K562 (cell line): ENCODE measurements at regions not wholly inside any gene's neighbourhood (a gene's known extent, or its start where the extent isn't known, plus 50 kb on each side); places are given as distances from the start of the nearest gene placed in this dataset.
"Not testable (repeated sequence)": the region's sequence is repeated elsewhere in the genome, so short reads cannot be mapped to it uniquely, and the experiment has no call there.

ENCODE experiments used
- ATAC-seq: fragments of 200-7000 bp; cut with Tn5 transposase; 3 replicates; pipeline ENCODE4 v1.9.1; 2020; ENCODE audit warnings: moderate library complexity
- BruUV-seq: library from RNA; stranded (reverse); fragments of 400-500 nt; replicated peaks from 2 replicates; lab custom pipeline; 2021; lab: Mats Ljungman, UMichigan
- CTCF ChIA-PET: fragments of 300-600 bp; formaldehyde crosslinking; extraction: SDS; loops from one replicate; lab custom pipeline; 2021; ENCODE audit warnings: low intra/inter-chr PET ratio; lab: Yijun Ruan, JAX
- POLR2A ChIA-PET: fragments of 300-600, 350-650 bp; sonication (Branson Sonifier 250); formaldehyde crosslinking; extraction: SDS; loops from one replicate; lab custom pipeline; 2021; ENCODE audit warnings: antibody characterized with exemption, inconsistent platforms; lab: Yijun Ruan, JAX
- DNase-seq, 4 experiments: peaks; one replicate each; pipeline versions ENCODE4 v3.0.0 to v3.0.0-alpha.2; 2011 to 2018; ENCODE audit warnings: low spot score in 3 of 4, mixed read lengths in 3 of 4; ENCODE audit errors: extremely low read depth in 1 of 4
- FAIRE-seq: peaks from 2 replicates; lab custom pipeline; 2011; peaks lifted over from hg19 to GRCh38; lab: Jason Lieb, UNC
- H2AFZ ChIP-seq: 2 replicates; pipeline ENCODE4 v1.6.0; 2011; ENCODE audit warnings: low read depth, low read length, control low read depth, inconsistent platforms
- H3K27ac ChIP-seq: fragments of 200-600 bp; 3 replicates; pipeline ENCODE4 v1.8.0; 2011; ENCODE audit warnings: low read depth, mild to moderate bottlenecking, control low read depth, inconsistent platforms, low read length, moderate library complexity, mixed read lengths; ENCODE audit errors: extremely low read depth
- H3K27me3 ChIP-seq, 2 experiments: fragments of 300-600 bp in 1 of 2; 2 replicates in 1 of 2; 3 replicates in 1 of 2; pipeline versions ENCODE4 v1.6.0 to v1.8.0; 2011; ENCODE audit warnings: inconsistent platforms in 2 of 2, low read length in 2 of 2, mild to moderate bottlenecking in 1 of 2, mixed read lengths in 1 of 2, moderate library complexity in 1 of 2; ENCODE audit not compliant: control insufficient read depth in 2 of 2, insufficient read depth in 2 of 2
- H3K36me3 ChIP-seq: fragments of 300-600 bp; 3 replicates; pipeline ENCODE4 v1.8.0; 2011; ENCODE audit warnings: mild to moderate bottlenecking, low read length, inconsistent platforms; ENCODE audit not compliant: control insufficient read depth, insufficient read depth
- H3K4me1 ChIP-seq, 2 experiments: fragments of 200-600 bp in 1 of 2; replicated peaks in 1 of 2; 2 replicates in 1 of 2; 3 replicates in 1 of 2; pipeline versions ENCODE4 v1.5.1 to v1.8.0; 2011; ENCODE audit warnings: inconsistent platforms in 2 of 2, low read length in 2 of 2, mild to moderate bottlenecking in 1 of 2, mixed read lengths in 1 of 2, moderate library complexity in 1 of 2; ENCODE audit not compliant: control insufficient read depth in 2 of 2, insufficient read depth in 2 of 2
- H3K4me2 ChIP-seq: 2 replicates; pipeline ENCODE4 v1.6.1; 2011; ENCODE audit warnings: low read length, control low read depth, inconsistent platforms, mixed read lengths; ENCODE audit not compliant: insufficient read depth
- H3K4me3 ChIP-seq: fragments of 200-600 bp; sonication (generic), shearing (Covaris generic); 2 replicates; pipeline ENCODE4 v1.5.1; 2016; ENCODE audit warnings: control low read depth, inconsistent platforms
- H3K79me2 ChIP-seq: fragments of 200-600 bp; 3 replicates; pipeline ENCODE4 v1.8.0; 2011; ENCODE audit warnings: low read length, inconsistent platforms; ENCODE audit not compliant: control insufficient read depth, insufficient read depth
- H3K9ac ChIP-seq, 2 experiments: 2 replicates each; pipeline versions ENCODE4 v1.6.0 to v1.6.1; 2011; ENCODE audit warnings: low read depth in 2 of 2, low read length in 2 of 2, control low read depth in 1 of 2, inconsistent platforms in 1 of 2, mild to moderate bottlenecking in 1 of 2, mixed read lengths in 1 of 2; ENCODE audit not compliant: insufficient read depth in 1 of 2
- H3K9me1 ChIP-seq: one replicate; pipeline ENCODE4 v1.6.0; 2011; ENCODE audit warnings: inconsistent platforms, mild to moderate bottlenecking, low read length, moderate library complexity; ENCODE audit not compliant: control insufficient read depth, insufficient read depth
- H3K9me3 ChIP-seq: replicated peaks from 2 replicates; pipeline ENCODE4 v1.5.1; 2011; ENCODE audit warnings: low read depth, low read length, inconsistent platforms; ENCODE audit not compliant: control insufficient read depth, insufficient read depth
- H4K20me1 ChIP-seq: replicated peaks from 2 replicates; pipeline ENCODE4 v1.6.1; 2011; ENCODE audit warnings: low read length, inconsistent platforms, mixed read lengths; ENCODE audit not compliant: control insufficient read depth, insufficient read depth
- WGBS: fragments of 100-300 bp; shearing (Covaris generic); methylation state at CpG from one replicate; pipeline ENCODE4 v1.1.6; 2016; ENCODE audit warnings: low coverage, mixed read lengths; ENCODE audit not compliant: insufficient coverage; ENCODE audit errors: missing lambda C conversion rate; 5-methylcytosine and 5-hydroxymethylcytosine counted together
- in situ Hi-C: fragments of 300-500 bp; cut with MboI; formaldehyde crosslinking; loops from 4 replicates; pipeline ENCODE4 v1.15.0; 2018; ENCODE audit warnings: inconsistent platforms, mixed read lengths
- intact Hi-C: fragments of 100-400 bp; cut with micrococcal nuclease; formaldehyde crosslinking; loops from 2 replicates; pipeline ENCODE4 v1.14.2; 2022

DNA sequence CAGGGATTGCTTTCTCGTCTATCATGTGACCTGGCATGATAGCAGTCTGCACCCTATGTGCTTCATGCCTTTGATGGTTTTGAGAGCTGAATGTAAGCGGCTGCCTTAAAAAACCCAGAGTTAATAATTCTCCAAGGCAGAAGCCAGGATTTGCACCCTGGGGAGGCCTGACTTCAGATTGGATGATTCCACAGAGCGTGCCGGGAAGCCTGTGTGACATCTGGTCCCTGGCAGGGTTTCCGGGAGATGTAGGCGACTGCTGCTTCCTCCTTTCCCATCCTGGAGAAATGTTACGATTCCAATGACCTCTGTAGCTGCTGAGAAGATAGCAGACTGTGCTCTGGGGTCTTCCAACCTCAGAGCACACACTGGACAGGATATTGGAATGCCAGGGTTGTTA lies 255.0 kb downstream of the GADD45G start:
- H3K27ac ChIP-seq, in situ Hi-C loops, ATAC-seq, H3K4me1 ChIP-seq, H3K79me2 ChIP-seq, POLR2A ChIA-PET, BruUV-seq, H3K9ac ChIP-seq, H3K36me3 ChIP-seq, FAIRE-seq, H3K9me1 ChIP-seq, DNase-seq, H3K4me3 ChIP-seq, intact Hi-C loops, H3K9me3 ChIP-seq, H3K27me3 ChIP-seq, H2AFZ ChIP-seq, H3K4me2 ChIP-seq, CTCF ChIA-PET, H4K20me1 ChIP-seq: not testable (repeated sequence)
- 0% methylated on average over 4 of the region's 7 CpGs for WGBS

DNA sequence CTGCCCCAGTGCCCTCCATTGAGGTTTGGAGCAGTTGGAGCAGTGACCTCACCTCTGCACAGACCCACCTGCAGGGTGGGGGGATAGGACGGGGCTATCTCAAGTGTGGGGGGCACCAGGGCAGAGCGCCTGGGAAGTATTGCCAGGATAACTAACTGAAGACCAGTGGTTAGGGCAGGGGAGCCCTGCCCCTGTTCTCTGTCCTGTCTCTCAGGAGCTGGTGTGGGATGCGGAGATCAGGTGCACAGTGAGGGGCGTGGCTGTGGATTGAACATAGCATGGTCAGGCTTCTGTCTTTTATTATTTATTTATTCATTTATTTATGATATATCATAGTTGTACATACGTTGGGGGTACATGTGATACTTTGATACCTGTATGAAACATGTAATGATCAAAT lies 256.6 kb downstream of the GADD45G start:
- H3K36me3 ChIP-seq, H3K4me2 ChIP-seq, H3K27ac ChIP-seq, H2AFZ ChIP-seq, FAIRE-seq, H4K20me1 ChIP-seq, H3K27me3 ChIP-seq, CTCF ChIA-PET, BruUV-seq, H3K9me3 ChIP-seq, H3K79me2 ChIP-seq, H3K4me3 ChIP-seq, intact Hi-C loops, DNase-seq, ATAC-seq, H3K4me1 ChIP-seq, in situ Hi-C loops, H3K9me1 ChIP-seq, POLR2A ChIA-PET, H3K9ac ChIP-seq: not testable (repeated sequence)
- 0% methylated on average over 4 of the region's 5 CpGs for WGBS
